ENCODE measurements at regions not wholly inside any gene's neighbourhood (a gene's known extent, or its start where the extent isn't known, plus 50 kb on each side); places are given as distances from the start of the nearest gene placed in this dataset.
"Not testable (repeated sequence)": the region's sequence is repeated elsewhere in the genome, so short reads cannot be mapped to it uniquely, and the experiment has no call there.

DNA sequence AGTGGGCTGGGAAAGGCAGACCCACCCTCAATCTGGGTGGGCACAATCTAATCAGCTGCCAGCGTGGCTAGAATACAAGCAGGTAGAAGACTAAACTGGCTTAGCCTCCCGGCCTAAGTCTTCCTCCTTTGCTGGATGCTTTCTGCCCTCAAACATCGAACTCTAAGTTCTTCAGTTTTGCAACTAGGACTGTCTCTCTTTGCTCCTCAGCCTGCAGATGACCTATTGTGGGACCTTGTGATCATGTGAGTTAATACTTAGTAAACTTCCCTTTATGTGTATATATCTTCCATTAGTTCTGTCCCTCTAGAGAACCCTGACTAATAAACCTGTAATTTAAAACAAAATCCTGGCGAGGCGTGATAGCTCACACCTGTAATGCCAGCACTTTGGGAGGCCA is 51.8 kb upstream of the SLC39A8 start:
- DNase-seq: not testable (repeated sequence)

- DNase-seq: no peak
Measured at GRCh38 chr4:102399021-102399420, 53.7 kb upstream of the SLC39A8 start.

DNA sequence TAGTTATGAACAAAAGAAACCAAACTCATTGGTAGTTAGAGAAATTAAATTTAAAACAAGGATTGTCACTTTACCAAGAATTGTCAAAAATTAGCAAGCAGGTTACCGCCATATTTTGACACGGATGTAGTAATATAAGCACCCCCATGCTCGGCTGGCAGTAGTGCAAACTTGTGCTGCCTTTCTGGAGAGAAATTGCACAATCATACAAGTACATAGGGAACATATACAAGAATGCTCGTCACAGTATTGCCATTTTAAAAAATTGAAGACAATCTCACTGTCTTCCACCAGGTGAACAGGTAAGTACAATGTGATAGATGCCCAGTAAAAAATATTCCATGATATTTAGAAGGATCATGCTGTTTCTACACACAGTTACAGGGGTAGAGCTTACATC is 55.6 kb upstream of the SLC39A8 start:
- no peak for DNase-seq

- no peak for DNase-seq
Measured at GRCh38 chr4:102402223-102402622, 56.9 kb upstream of the SLC39A8 start.

GRCh38 chr4:102403116-102403515 is 57.8 kb upstream of the SLC39A8 start:
- DNase-seq: no peak

- DNase-seq: no peak
Measured at GRCh38 chr4:102404431-102404969, 59.2 kb upstream of the SLC39A8 start.

DNA sequence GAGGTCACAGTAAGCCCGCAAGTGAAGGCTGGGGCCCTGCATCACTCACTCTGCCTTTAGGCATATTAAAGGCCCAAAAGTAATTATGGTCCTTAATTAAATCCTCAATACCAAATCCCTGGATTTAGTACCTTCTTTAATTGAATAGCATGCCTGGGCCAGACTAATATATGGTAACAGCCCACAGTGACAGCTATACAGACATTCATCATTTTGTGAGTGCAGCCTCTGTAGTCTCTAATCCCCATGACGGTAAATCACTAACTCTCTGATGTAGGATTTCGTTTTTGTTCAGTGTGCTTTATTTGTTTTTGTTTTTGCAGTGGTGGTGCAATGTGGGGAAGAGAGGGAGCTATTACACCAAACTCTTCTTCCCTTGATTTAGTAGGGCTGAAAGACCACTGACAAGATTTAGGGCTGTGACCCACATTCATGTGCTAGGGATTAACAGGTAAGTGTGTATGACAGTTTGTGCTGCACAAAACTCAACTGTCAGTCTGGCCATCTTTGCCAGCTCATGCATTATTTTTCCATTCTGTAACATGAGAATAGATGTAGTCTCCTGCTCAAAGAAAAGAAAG is 60.6 kb upstream of the SLC39A8 start:
- DNase-seq: no peak

DNA sequence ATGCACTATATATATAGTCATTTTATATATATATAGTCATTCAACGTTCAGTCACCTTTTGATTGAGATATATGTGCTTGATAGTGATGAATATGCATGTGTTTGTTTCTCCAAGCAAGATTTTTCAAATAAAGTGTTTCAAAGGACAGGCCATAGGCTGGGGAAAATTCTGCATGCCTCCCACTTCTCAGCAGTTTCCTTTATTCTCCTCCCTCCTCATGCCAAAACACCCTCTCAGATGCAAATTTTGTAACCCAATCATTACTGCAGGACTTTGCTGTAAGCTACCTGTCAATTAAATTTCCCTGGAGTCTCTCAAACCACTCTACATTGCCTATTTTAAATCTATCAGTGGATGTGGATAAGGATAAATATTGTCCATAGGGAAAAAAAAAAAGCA is 65.6 kb upstream of the SLC39A8 start:
- not testable (repeated sequence) for DNase-seq

- DNase-seq: no peak
Measured at GRCh38 chr4:102411408-102411807, 66.1 kb upstream of the SLC39A8 start.

GRCh38 chr4:102416765-102417164 is 71.5 kb upstream of the SLC39A8 start:
- DNase-seq: no peak

DNA sequence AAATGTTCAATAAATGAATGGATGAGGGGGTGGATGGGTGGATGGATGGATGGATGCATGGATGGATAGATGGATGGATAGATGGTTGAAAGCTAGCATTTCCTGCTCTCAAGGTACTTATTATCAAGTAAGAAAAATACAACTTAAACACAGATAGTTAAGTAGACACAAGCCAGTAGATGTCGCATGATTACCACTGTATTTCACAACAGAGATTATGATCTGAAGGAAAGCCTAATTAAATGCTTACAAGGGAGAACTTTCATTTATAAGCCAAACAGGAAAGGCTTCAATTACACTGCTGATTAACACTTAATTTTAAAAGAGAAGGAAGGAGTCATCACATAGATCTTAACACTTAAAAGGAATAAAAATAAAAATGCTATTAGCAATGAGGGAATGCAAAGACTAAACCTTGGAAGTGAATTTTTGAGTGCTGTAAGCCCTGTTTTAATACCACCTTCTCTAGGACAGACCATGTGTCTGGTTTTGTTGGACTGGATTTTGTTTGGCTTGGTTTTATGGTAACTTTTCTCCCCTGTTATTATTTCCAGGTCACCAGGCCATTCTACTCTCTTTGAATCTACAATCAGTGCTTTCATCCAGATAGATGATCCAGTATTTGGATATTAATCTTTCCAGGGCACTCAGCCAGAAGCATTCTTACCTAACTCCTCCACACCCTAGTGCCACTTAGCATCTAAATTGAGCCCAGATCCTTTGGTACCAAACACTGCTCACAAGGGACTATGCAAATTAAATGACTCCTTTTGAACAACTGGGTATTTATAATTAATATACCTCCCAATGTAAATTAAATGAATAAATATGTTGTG is 75.5 kb upstream of the SLC39A8 start:
- no peak for DNase-seq

DNA sequence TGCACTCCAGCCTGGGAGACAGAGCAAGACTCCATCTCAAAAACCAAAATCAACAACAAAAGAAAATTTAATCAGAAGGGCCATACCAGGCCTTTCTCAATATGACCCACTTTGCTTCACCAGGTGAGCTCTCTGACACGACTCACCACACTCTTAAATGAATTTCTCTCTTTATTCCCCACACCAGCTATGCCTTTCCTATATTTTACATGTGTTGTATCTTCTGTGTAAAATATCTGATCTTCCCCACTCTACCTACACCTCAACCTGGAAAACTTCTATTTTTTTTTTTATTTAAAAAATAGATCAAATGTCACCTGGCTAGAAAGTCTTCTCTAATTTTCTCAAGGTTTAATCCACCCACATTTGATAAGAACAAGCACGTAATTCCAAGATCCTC is 77.6 kb upstream of the SLC39A8 start:
- DNase-seq: no peak

DNA sequence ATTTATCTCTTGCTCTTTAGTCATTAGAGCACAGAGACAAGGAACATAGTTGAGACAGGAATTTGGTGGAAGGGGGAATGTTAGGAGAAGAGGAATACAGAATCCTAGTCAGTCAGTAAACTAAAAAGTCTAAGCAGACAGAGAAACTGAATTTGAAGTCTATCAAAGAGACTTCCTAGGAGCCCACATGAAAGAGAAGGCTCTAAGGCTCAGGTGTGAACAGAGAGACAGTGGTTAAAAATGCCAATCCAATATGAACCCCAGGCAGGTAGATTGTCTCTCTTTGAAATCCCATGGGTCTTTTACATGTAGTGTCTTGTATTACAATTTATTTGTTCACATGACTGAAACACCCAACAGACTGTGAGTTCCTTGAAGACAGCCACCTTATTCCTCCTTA is 77.8 kb upstream of the NFKB1 start:
- no peak for DNase-seq

GRCh38 chr4:102427371-102427998 is 73.7 kb upstream of the NFKB1 start:
- DNase-seq: no peak

- DNase-seq: no peak
Measured at GRCh38 chr4:102428122-102428521, 73.0 kb upstream of the NFKB1 start.

DNA sequence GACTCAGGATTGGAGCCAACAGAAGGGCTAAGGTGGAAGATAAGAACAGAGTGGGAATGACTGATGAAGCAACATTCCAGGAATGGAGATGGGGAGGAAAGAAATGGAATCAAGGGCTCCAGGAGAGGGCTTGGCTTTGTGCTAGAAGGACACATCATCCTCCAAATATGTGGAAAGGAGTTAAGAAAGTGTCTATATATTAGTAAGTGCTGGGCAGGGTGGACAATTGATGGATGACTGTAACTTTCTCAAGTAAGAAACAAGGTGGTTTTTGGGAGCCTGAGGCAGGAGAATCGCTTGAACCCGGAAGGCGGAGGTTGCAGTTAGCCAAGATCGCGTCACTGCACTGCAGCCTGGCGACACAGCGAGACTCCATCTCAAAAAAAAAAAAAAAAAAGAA is 71.6 kb upstream of the NFKB1 start:
- no peak for DNase-seq

GRCh38 chr4:102430461-102430910 is 70.7 kb upstream of the NFKB1 start:
- no peak for DNase-seq

- no peak for DNase-seq
Measured at GRCh38 chr4:102431608-102431961, 69.6 kb upstream of the NFKB1 start.

- DNase-seq: no peak
Measured at GRCh38 chr4:102437111-102437510, 64.0 kb upstream of the NFKB1 start.

- DNase-seq: no peak
Measured at GRCh38 chr4:102438396-102439235, 62.5 kb upstream of the NFKB1 start.

GRCh38 chr4:102439236-102439614 is 61.9 kb upstream of the NFKB1 start:
- no peak for DNase-seq

- DNase-seq: no peak
Measured at GRCh38 chr4:102439812-102440211, 61.3 kb upstream of the NFKB1 start.

- DNase-seq: no peak
Measured at GRCh38 chr4:102440498-102440897, 60.7 kb upstream of the NFKB1 start.
